Astrocyte (in vitro differentiated cells and primary cell): ENCODE measurements at regions not wholly inside any gene's neighbourhood (a gene's known extent, or its start where the extent isn't known, plus 50 kb on each side); places are given as distances from the start of the nearest gene placed in this dataset.

Source experiments
- EZH2 ChIP-seq: IDR thresholded peaks from 2 replicates; pipeline ENCODE4 v1.6.1; 2012; ENCODE audit warnings: mild to moderate bottlenecking, low read length, inconsistent platforms; ENCODE audit not compliant: insufficient read depth
- TF ChIP-seq, protein P1 (sequence below): IDR thresholded peaks from 2 replicates; pipeline ENCODE4 v1.5.1; 2011; ENCODE audit warnings: low read depth, mild to moderate bottlenecking, inconsistent platforms, low read length, moderate library complexity; ENCODE audit not compliant: insufficient read depth

DNA sequence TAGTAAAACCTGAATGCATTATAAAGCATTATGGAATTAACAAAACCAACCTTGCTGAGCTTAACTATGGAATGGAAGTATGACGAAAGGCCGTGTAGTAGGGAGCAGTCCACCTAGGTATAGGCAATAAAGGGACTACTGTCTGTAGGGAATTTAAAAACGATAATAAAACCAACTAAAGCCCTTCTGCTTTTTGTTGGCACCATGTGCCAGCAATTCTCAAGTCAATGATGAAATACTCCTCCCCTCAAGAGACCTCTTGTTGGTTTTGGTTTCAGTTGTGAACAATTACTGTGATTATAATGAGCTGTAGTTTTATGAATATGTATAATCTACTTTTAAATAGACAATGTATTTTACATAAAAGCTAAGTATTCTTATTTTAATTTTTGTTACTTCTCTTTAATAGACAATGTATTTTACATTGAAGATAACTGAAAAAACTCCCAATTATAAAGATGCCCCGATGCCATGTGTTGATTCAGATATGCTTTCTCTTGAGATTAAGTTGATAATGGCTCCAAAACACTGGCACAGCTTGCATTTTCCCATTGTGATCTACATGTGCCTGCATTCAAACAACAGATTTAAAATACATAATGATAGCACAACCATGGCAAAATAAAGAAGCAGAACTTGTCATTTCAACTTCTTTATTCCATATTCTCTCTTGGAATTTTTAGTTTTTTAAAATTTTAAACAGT lies 55.5 kb upstream of the ZDBF2 start:
- TF ChIP-seq, protein P1, sequence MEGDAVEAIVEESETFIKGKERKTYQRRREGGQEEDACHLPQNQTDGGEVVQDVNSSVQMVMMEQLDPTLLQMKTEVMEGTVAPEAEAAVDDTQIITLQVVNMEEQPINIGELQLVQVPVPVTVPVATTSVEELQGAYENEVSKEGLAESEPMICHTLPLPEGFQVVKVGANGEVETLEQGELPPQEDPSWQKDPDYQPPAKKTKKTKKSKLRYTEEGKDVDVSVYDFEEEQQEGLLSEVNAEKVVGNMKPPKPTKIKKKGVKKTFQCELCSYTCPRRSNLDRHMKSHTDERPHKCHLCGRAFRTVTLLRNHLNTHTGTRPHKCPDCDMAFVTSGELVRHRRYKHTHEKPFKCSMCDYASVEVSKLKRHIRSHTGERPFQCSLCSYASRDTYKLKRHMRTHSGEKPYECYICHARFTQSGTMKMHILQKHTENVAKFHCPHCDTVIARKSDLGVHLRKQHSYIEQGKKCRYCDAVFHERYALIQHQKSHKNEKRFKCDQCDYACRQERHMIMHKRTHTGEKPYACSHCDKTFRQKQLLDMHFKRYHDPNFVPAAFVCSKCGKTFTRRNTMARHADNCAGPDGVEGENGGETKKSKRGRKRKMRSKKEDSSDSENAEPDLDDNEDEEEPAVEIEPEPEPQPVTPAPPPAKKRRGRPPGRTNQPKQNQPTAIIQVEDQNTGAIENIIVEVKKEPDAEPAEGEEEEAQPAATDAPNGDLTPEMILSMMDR, result no peak
- TF ChIP-seq EZH2, result no peak
